ENCODE measurements at regions not wholly inside any gene's neighbourhood (a gene's known extent, or its start where the extent isn't known, plus 50 kb on each side); places are given as distances from the start of the nearest gene placed in this dataset.

- Mint-ChIP-seq H3K36me3 (ENCODE audit: insufficient read depth) (no peaks in the 10 kb centered on the region), H3K27me3 (peaks cover 10% of the 10 kb centered on the region), H3K27ac (ENCODE audit: low read depth) (no peak overlapping the region), H3K4me3 (no peak overlapping the region), H3K4me1 (no peaks in the 10 kb centered on the region), H3K9me3 (no peaks in the 10 kb centered on the region)
- ATAC-seq (replicated peaks; ENCODE audit: extremely low read depth, poor library complexity, severe bottlenecking) (no peak), DNase-seq (ENCODE audit: low spot score in 2 of 2) (no peak)
Measured at GRCh38 chr13:111514610-111515306, 194.3 kb downstream of the TEX29 start.

GRCh38 chr13:111515307-111515617 lies 194.8 kb downstream of the TEX29 start:
- DNase-seq (ENCODE audit: low spot score in 2 of 2) = no peak
- H3K27ac Mint-ChIP-seq (ENCODE audit: low read depth) = no peak overlapping the region
- no peaks in the 10 kb centered on the region for H3K36me3 Mint-ChIP-seq (ENCODE audit: insufficient read depth)
- no peaks in the 10 kb centered on the region for H3K9me3 Mint-ChIP-seq
- H3K4me3 Mint-ChIP-seq = no peak overlapping the region
- no peaks in the 10 kb centered on the region for H3K4me1 Mint-ChIP-seq
- no peak for ATAC-seq (replicated peaks; ENCODE audit: extremely low read depth, poor library complexity, severe bottlenecking)
- H3K27me3 Mint-ChIP-seq = peaks cover 10% of the 10 kb centered on the region

GRCh38 chr13:111515635-111516034 lies 195.2 kb downstream of the TEX29 start:
- Mint-ChIP-seq H3K27ac (ENCODE audit: low read depth) (no peak overlapping the region), H3K4me3 (no peak overlapping the region), H3K4me1 (no peaks in the 10 kb centered on the region), H3K36me3 (ENCODE audit: insufficient read depth) (no peaks in the 10 kb centered on the region), H3K9me3 (no peaks in the 10 kb centered on the region), H3K27me3 (peaks cover 10% of the 10 kb centered on the region)
- ATAC-seq (replicated peaks; ENCODE audit: extremely low read depth, poor library complexity, severe bottlenecking) (no peak), DNase-seq (ENCODE audit: low spot score in 2 of 2) (no peak)

- Mint-ChIP-seq H3K9me3 (no peaks in the 10 kb centered on the region), H3K27me3 (peaks cover 10% of the 10 kb centered on the region), H3K4me3 (no peak overlapping the region), H3K36me3 (ENCODE audit: insufficient read depth) (no peaks in the 10 kb centered on the region), H3K4me1 (no peaks in the 10 kb centered on the region), H3K27ac (ENCODE audit: low read depth) (no peak overlapping the region)
- ATAC-seq (replicated peaks; ENCODE audit: extremely low read depth, poor library complexity, severe bottlenecking) (no peak), DNase-seq (ENCODE audit: low spot score in 2 of 2) (no peak)
Measured at GRCh38 chr13:111516712-111517640, 196.5 kb downstream of the TEX29 start.

GRCh38 chr13:111517641-111518010 lies 197.2 kb downstream of the TEX29 start:
- ATAC-seq (replicated peaks; ENCODE audit: extremely low read depth, poor library complexity, severe bottlenecking) (no peak), DNase-seq (ENCODE audit: low spot score in 2 of 2) (no peak)
- no peaks in the 10 kb centered on the region for H3K9me3 Mint-ChIP-seq
- H3K27me3 Mint-ChIP-seq = peaks cover 10% of the 10 kb centered on the region
- H3K4me1 Mint-ChIP-seq = no peaks in the 10 kb centered on the region
- no peaks in the 10 kb centered on the region for H3K36me3 Mint-ChIP-seq (ENCODE audit: insufficient read depth)
- H3K4me3 Mint-ChIP-seq = no peak overlapping the region
- H3K27ac Mint-ChIP-seq (ENCODE audit: low read depth) = no peak overlapping the region

GRCh38 chr13:111518161-111518792 lies 197.8 kb downstream of the TEX29 start:
- ATAC-seq (replicated peaks; ENCODE audit: extremely low read depth, poor library complexity, severe bottlenecking) = no peak
- no peak overlapping the region for H3K4me3 Mint-ChIP-seq
- no peaks in the 10 kb centered on the region for H3K36me3 Mint-ChIP-seq (ENCODE audit: insufficient read depth)
- DNase-seq (ENCODE audit: low spot score in 2 of 2) = no peak
- no peaks in the 10 kb centered on the region for H3K4me1 Mint-ChIP-seq
- peaks cover 10% of the 10 kb centered on the region for H3K27me3 Mint-ChIP-seq
- no peak overlapping the region for H3K27ac Mint-ChIP-seq (ENCODE audit: low read depth)
- H3K9me3 Mint-ChIP-seq = no peaks in the 10 kb centered on the region

GRCh38 chr13:111519041-111519440 lies 198.6 kb downstream of the TEX29 start:
- Mint-ChIP-seq H3K27ac (ENCODE audit: low read depth) (no peak overlapping the region), H3K4me1 (no peaks in the 10 kb centered on the region), H3K9me3 (no peaks in the 10 kb centered on the region), H3K4me3 (no peak overlapping the region), H3K27me3 (peaks cover 10% of the 10 kb centered on the region), H3K36me3 (ENCODE audit: insufficient read depth) (no peaks in the 10 kb centered on the region)
- no peak for ATAC-seq (replicated peaks; ENCODE audit: extremely low read depth, poor library complexity, severe bottlenecking)
- DNase-seq (ENCODE audit: low spot score in 2 of 2) = no peak

- Mint-ChIP-seq H3K27ac (ENCODE audit: low read depth) (no peak overlapping the region), H3K4me1 (no peaks in the 10 kb centered on the region), H3K27me3 (peaks cover 9% of the 10 kb centered on the region), H3K9me3 (no peaks in the 10 kb centered on the region), H3K4me3 (no peak overlapping the region), H3K36me3 (ENCODE audit: insufficient read depth) (no peaks in the 10 kb centered on the region)
- no peak for DNase-seq (ENCODE audit: low spot score in 2 of 2)
- ATAC-seq (replicated peaks; ENCODE audit: extremely low read depth, poor library complexity, severe bottlenecking) = no peak
Measured at GRCh38 chr13:111519490-111520170, 199.2 kb downstream of the TEX29 start.

- no peaks in the 10 kb centered on the region for H3K9me3 Mint-ChIP-seq
- DNase-seq (ENCODE audit: low spot score in 2 of 2) (no peak), ATAC-seq (replicated peaks; ENCODE audit: extremely low read depth, poor library complexity, severe bottlenecking) (no peak)
- no peak overlapping the region for H3K4me3 Mint-ChIP-seq
- no peaks in the 10 kb centered on the region for H3K4me1 Mint-ChIP-seq
- no peaks in the 10 kb centered on the region for H3K27me3 Mint-ChIP-seq
- no peak overlapping the region for H3K27ac Mint-ChIP-seq (ENCODE audit: low read depth)
- no peaks in the 10 kb centered on the region for H3K36me3 Mint-ChIP-seq (ENCODE audit: insufficient read depth)
Measured at GRCh38 chr13:111521030-111521429, 200.6 kb downstream of the TEX29 start.

GRCh38 chr13:111521691-111522229 lies 201.3 kb downstream of the TEX29 start:
- Mint-ChIP-seq H3K4me3 (no peak overlapping the region), H3K4me1 (no peaks in the 10 kb centered on the region), H3K27ac (ENCODE audit: low read depth) (no peak overlapping the region), H3K9me3 (no peaks in the 10 kb centered on the region), H3K27me3 (no peaks in the 10 kb centered on the region), H3K36me3 (ENCODE audit: insufficient read depth) (no peaks in the 10 kb centered on the region)
- DNase-seq (ENCODE audit: low spot score in 2 of 2) (no peak), ATAC-seq (replicated peaks; ENCODE audit: extremely low read depth, poor library complexity, severe bottlenecking) (no peak)

- Mint-ChIP-seq H3K4me3 (no peak overlapping the region), H3K27me3 (peaks cover under 1% of the 10 kb centered on the region), H3K36me3 (ENCODE audit: insufficient read depth) (no peaks in the 10 kb centered on the region), H3K4me1 (no peaks in the 10 kb centered on the region), H3K27ac (ENCODE audit: low read depth) (no peak overlapping the region), H3K9me3 (no peaks in the 10 kb centered on the region)
- DNase-seq (ENCODE audit: low spot score in 2 of 2) = no peak
- ATAC-seq (replicated peaks; ENCODE audit: extremely low read depth, poor library complexity, severe bottlenecking) = no peak
Measured at GRCh38 chr13:111525320-111526118, 205.1 kb downstream of the TEX29 start.

- ATAC-seq (replicated peaks; ENCODE audit: extremely low read depth, poor library complexity, severe bottlenecking) (no peak), DNase-seq (ENCODE audit: low spot score in 2 of 2) (no peak)
- Mint-ChIP-seq H3K36me3 (ENCODE audit: insufficient read depth) (no peaks in the 10 kb centered on the region), H3K27me3 (peaks cover 15% of the 10 kb centered on the region), H3K4me3 (no peak overlapping the region), H3K9me3 (no peaks in the 10 kb centered on the region), H3K4me1 (no peaks in the 10 kb centered on the region), H3K27ac (ENCODE audit: low read depth) (no peak overlapping the region)
Measured at GRCh38 chr13:111526922-111527321, 206.5 kb downstream of the TEX29 start.

All from central memory CD8-positive, alpha-beta T cell (primary cell).